NCI-H460 (cell line): ENCODE measurements at regions not wholly inside any gene's neighbourhood (a gene's known extent, or its start where the extent isn't known, plus 50 kb on each side); places are given as distances from the start of the nearest gene placed in this dataset.
"Not testable (repeated sequence)": the region's sequence is repeated elsewhere in the genome, so short reads cannot be mapped to it uniquely, and the experiment has no call there.

Experiments used
- DNase-seq: peaks from one replicate; pipeline ENCODE4 v3.0.0-alpha.2; 2016; ENCODE audit warnings: low read depth; ENCODE audit errors: extremely low read depth

GRCh38 chr5:88092958-88093605, 175.6 kb downstream of the TMEM161B start:
- no peak for DNase-seq

GRCh38 chr5:88092358-88092757, 176.3 kb downstream of the TMEM161B start:
- peak; percentile 15 for DNase-seq

- no peak for DNase-seq
Measured at GRCh38 chr5:88090506-88090905, 178.1 kb downstream of the TMEM161B start.

GRCh38 chr5:88089719-88090390, 178.8 kb downstream of the TMEM161B start:
- no peak for DNase-seq

- no peak for DNase-seq
Measured at GRCh38 chr5:88085462-88085861, 183.2 kb downstream of the TMEM161B start.

- no peak for DNase-seq
Measured at GRCh38 chr5:88081877-88082276, 186.8 kb downstream of the TMEM161B start.

GRCh38 chr5:88063813-88064212, 204.8 kb downstream of the TMEM161B start:
- no peak for DNase-seq

- no peak for DNase-seq
Measured at GRCh38 chr5:88060194-88060593, 208.5 kb downstream of the TMEM161B start.

GRCh38 chr5:88058625-88059024, 210.0 kb downstream of the TMEM161B start:
- no peak for DNase-seq

GRCh38 chr5:88052468-88052867, 216.2 kb downstream of the TMEM161B start:
- not testable (repeated sequence) for DNase-seq

GRCh38 chr5:88051148-88051547, 217.5 kb downstream of the TMEM161B start:
- no peak for DNase-seq

GRCh38 chr5:88049737-88050136, 218.9 kb downstream of the TMEM161B start:
- DNase-seq, result no peak

GRCh38 chr5:88049156-88049555, 219.5 kb downstream of the TMEM161B start:
- DNase-seq, result no peak

- DNase-seq, result no peak
Measured at GRCh38 chr5:88045931-88046461, 222.6 kb downstream of the TMEM161B start.

GRCh38 chr5:88045165-88045564, 223.5 kb downstream of the TMEM161B start:
- no peak for DNase-seq

- DNase-seq, result no peak
Measured at GRCh38 chr5:88034520-88034919, 234.1 kb downstream of the TMEM161B start.

GRCh38 chr5:88033191-88033590, 235.5 kb downstream of the TMEM161B start:
- no peak for DNase-seq

GRCh38 chr5:88029011-88029410, 239.6 kb downstream of the TMEM161B start:
- DNase-seq, result no peak

- no peak for DNase-seq
Measured at GRCh38 chr5:88021141-88021540, 247.5 kb downstream of the TMEM161B start.

- not testable (repeated sequence) for DNase-seq
Measured at GRCh38 chr5:88014984-88015383, 253.7 kb downstream of the TMEM161B start.

- no peak for DNase-seq
Measured at GRCh38 chr5:88000877-88001276, 267.8 kb downstream of the TMEM161B start.

GRCh38 chr5:87997662-87998061, 271.0 kb downstream of the TMEM161B start:
- DNase-seq, result no peak
